Muscle of leg (tissue), 3 donors: ENCODE measurements at regions not wholly inside any gene's neighbourhood (a gene's known extent, or its start where the extent isn't known, plus 50 kb on each side); places are given as distances from the start of the nearest gene placed in this dataset.

ENCODE experiments used
- DNase-seq: peaks from one replicate; pipeline ENCODE4 v3.0.0; 2013
- H3K27ac ChIP-seq: one replicate; pipeline ENCODE4 v1.5.1; 2013; ENCODE audit warnings: mild to moderate bottlenecking, low read length, control low read depth
- H3K27me3 ChIP-seq: one replicate; pipeline ENCODE4 v1.6.1; 2013; ENCODE audit warnings: low read length; ENCODE audit not compliant: control insufficient read depth, insufficient read depth
- H3K36me3 ChIP-seq: one replicate; pipeline ENCODE4 v1.6.1; 2013; ENCODE audit warnings: low read length; ENCODE audit not compliant: control insufficient read depth, insufficient read depth
- H3K4me1 ChIP-seq: one replicate; pipeline ENCODE4 v1.6.1; 2013; ENCODE audit warnings: low read length; ENCODE audit not compliant: control insufficient read depth, insufficient read depth
- H3K4me3 ChIP-seq: one replicate; pipeline ENCODE4 v1.5.1; 2013; ENCODE audit warnings: low read length, control low read depth
- H3K9me3 ChIP-seq: replicated peaks from 2 replicates; pipeline ENCODE4 v1.6.1; 2013; ENCODE audit warnings: low read depth, low read length; ENCODE audit not compliant: control insufficient read depth
- WGBS: methylation state at CpG from one replicate; pipeline ENCODE4 v1.1.5; 2013; ENCODE audit warnings: missing lambda C conversion rate; ENCODE audit not compliant: insufficient coverage; 5-methylcytosine and 5-hydroxymethylcytosine counted together

GRCh38 chr18:11388755-11389680, 220.4 kb upstream of the SLC35G4 start:
- H3K9me3 ChIP-seq, result no peaks in the 10 kb centered on the region
- 88% methylated on average over 3 of the region's 10 CpGs for WGBS
- no peak overlapping the region for H3K4me3 ChIP-seq
- DNase-seq, result no peak
- peaks cover 3% of the 10 kb centered on the region for H3K4me1 ChIP-seq
- no peak overlapping the region for H3K27ac ChIP-seq
- no peaks in the 10 kb centered on the region for H3K27me3 ChIP-seq
- no peaks in the 10 kb centered on the region for H3K36me3 ChIP-seq

- no peak overlapping the region for H3K4me3 ChIP-seq
- H3K4me1 ChIP-seq, result peaks cover 5% of the 10 kb centered on the region
- H3K27me3 ChIP-seq, result no peaks in the 10 kb centered on the region
- H3K36me3 ChIP-seq, result no peaks in the 10 kb centered on the region
- DNase-seq, result peak; percentile 60
- no peaks in the 10 kb centered on the region for H3K9me3 ChIP-seq
- H3K27ac ChIP-seq, result no peak overlapping the region
- WGBS, result 60% methylated on average over 4 of the region's 4 CpGs
Measured at GRCh38 chr18:11387880-11388279, 221.5 kb upstream of the SLC35G4 start.

DNA sequence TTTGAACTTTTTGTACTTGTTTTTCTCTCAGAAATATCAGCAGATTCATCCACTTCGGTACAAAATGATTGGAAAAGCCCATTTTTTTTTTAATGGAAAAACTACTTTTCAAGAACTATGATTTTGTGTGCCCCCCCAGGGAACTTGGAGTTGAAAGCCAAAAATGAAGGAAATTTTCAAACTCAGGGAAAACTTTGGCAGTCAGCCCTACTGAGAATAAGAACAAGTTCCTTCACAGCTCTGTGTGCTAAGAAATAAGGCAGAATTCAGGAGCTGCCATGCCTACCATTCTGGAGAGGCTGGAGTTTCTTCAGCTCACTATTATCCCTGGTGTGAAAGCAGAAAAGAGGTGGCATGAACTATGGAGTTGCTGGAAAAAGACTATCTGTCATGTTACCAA, 226.0 kb upstream of the SLC35G4 start:
- peak; percentile 93 for DNase-seq
- WGBS, result no CpG with 5 or more reads among the region's 1 CpG
- Histone ChIP-seq H3K4me3 (no peak overlapping the region), H3K4me1 (peaks cover 2% of the 10 kb centered on the region), H3K27ac (peak overlapping the region; percentile 52), H3K27me3 (no peaks in the 10 kb centered on the region), H3K36me3 (no peaks in the 10 kb centered on the region), H3K9me3 (no peaks in the 10 kb centered on the region)

- no peaks in the 10 kb centered on the region for H3K36me3 ChIP-seq
- no peaks in the 10 kb centered on the region for H3K27me3 ChIP-seq
- 88% methylated on average over 3 of the region's 3 CpGs for whole genome bisulfite sequencing
- H3K4me3 ChIP-seq, result no peak overlapping the region
- no peaks in the 10 kb centered on the region for H3K9me3 ChIP-seq
- no peak for DNase-seq
- H3K4me1 ChIP-seq, result peaks cover 2% of the 10 kb centered on the region
- no peak overlapping the region for H3K27ac ChIP-seq
Measured at GRCh38 chr18:11380968-11381367, 228.4 kb upstream of the SLC35G4 start.

DNA sequence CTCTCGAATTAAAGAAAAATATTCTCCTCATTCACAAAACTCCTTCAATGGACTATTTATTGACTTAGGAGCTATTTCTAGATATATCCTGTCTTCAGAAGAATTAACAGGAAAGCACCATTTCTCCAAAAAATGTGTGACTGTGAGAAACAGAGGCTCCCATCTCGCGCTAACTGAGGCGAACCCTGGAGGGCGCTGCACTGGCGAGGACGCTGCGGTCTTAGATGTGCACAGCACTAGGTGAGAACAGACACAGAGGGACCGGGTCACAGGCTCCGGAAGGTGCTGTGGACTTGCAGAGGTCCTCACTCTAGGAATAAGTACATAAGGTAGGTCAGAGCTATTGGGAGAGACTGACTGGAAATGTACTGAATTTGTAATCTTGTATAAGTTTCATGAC, 229.7 kb upstream of the SLC35G4 start:
- H3K36me3 ChIP-seq, result no peaks in the 10 kb centered on the region
- H3K27ac ChIP-seq, result no peak overlapping the region
- no peaks in the 10 kb centered on the region for H3K9me3 ChIP-seq
- H3K4me3 ChIP-seq, result no peak overlapping the region
- no peaks in the 10 kb centered on the region for H3K27me3 ChIP-seq
- H3K4me1 ChIP-seq, result peaks cover 2% of the 10 kb centered on the region
- 87% methylated on average over 9 of the region's 10 CpGs for WGBS
- DNase-seq, result no peak

DNA sequence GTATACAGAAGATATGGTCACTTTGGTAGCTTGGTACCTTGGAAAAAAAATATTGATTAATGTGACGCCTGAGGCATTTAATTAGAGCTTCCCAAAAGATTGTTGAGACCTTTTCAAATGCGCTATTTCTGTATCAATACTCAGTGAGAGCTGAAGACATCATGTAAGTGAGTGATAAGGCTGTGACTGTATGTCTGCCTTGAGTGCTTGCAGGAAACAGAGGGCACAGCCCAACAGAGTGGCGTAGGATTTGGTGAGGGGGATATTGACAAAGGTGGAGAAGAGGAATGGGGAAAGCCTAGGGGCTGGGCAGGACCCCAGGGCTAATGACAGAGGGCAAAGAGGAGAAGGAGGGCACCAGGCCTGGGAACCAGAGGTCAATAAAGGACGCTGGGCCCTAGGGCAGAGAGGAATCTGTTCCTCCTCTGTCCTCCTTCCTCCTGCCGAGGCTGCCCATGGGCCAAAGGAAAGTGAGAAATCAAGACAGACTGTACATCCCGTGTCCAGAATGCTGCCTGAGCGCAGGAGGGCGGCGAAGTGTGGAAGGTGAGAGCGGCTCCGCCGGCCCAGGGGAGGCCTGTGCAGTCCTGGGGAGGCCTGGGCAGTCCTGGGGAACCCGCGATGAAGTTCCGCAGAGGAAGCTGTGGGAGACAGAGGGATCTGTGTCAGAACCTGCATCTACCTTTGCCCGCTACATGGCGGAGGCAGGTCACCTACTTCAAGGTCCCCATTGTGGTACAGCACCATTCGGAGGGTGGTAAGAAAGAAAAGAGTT, 228.6 kb upstream of the PIEZO2 start:
- no peak for DNase-seq
- Histone ChIP-seq H3K4me1 (no peaks in the 10 kb centered on the region), H3K27me3 (no peaks in the 10 kb centered on the region), H3K4me3 (no peak overlapping the region), H3K27ac (no peak overlapping the region), H3K9me3 (no peaks in the 10 kb centered on the region), H3K36me3 (no peaks in the 10 kb centered on the region)
- WGBS, result 94% methylated on average over 17 of the region's 18 CpGs

- H3K4me1 ChIP-seq, result peaks cover 3% of the 10 kb centered on the region
- no peaks in the 10 kb centered on the region for H3K36me3 ChIP-seq
- no peaks in the 10 kb centered on the region for H3K27me3 ChIP-seq
- H3K9me3 ChIP-seq, result no peaks in the 10 kb centered on the region
- DNase-seq, result peak; percentile 76
- no peak overlapping the region for H3K27ac ChIP-seq
- WGBS, result no CpG with 5 or more reads among the region's 2 CpGs
- H3K4me3 ChIP-seq, result no peak overlapping the region
Measured at GRCh38 chr18:11372163-11372562, 222.8 kb upstream of the PIEZO2 start.

DNA sequence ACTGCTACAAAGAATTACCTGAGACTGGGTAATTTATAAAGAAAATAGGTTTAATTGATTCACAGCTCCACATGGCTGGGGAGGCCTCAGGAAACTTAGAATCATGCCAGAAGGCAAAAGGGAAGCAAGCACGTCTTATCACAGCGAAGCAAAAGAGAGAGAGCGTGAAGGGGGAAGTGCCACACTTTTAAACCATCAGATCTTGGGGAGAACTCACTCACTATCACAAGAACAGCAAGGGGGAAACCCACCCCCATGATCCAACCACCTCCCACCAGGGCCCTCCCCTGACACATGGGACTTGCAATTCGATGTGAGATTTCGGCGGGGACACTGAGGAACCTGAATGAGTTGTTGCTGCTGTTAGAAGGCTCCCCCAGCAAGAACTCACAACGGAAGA, 220.2 kb upstream of the PIEZO2 start:
- WGBS, result no CpG with 5 or more reads among the region's 7 CpGs
- DNase-seq, result no peak
- Histone ChIP-seq H3K4me3 (no peak overlapping the region), H3K9me3 (no peaks in the 10 kb centered on the region), H3K27me3 (no peaks in the 10 kb centered on the region), H3K36me3 (no peaks in the 10 kb centered on the region), H3K4me1 (peaks cover 5% of the 10 kb centered on the region), H3K27ac (no peak overlapping the region)

DNA sequence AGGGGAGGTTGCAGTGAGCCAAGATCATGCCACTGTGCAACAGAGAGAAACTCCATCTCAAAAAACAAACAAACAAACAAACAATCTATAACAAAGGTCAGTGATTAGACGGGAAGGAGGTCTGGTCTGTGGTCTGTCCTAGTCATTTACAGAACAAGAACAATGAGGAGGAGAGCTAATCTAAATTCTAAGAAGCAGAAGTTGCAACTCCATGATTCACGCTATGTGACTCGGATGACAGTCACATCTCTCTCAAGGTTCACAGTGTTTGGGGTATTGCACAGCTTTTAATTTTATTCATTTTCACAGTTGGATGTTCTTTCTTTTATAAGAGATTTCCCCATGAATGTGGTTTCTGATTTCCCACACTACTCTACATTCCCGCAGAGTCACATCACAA, 218.7 kb upstream of the PIEZO2 start:
- Histone ChIP-seq H3K4me3 (no peak overlapping the region), H3K27me3 (no peaks in the 10 kb centered on the region), H3K36me3 (no peaks in the 10 kb centered on the region), H3K4me1 (peaks cover 5% of the 10 kb centered on the region), H3K9me3 (no peaks in the 10 kb centered on the region), H3K27ac (peak overlapping the region; percentile 42)
- DNase-seq, result no peak
- WGBS, result no CpG with 5 or more reads among the region's 4 CpGs

- Histone ChIP-seq H3K27ac (peak overlapping the region; percentile 42), H3K27me3 (no peaks in the 10 kb centered on the region), H3K4me1 (peaks cover 5% of the 10 kb centered on the region), H3K36me3 (no peaks in the 10 kb centered on the region), H3K9me3 (no peaks in the 10 kb centered on the region), H3K4me3 (no peak overlapping the region)
- DNase-seq, result peak; percentile 69
Measured at GRCh38 chr18:11367351-11367750, 218.0 kb upstream of the PIEZO2 start.
